ENCODE measurements at regions not wholly inside any gene's neighbourhood (a gene's known extent, or its start where the extent isn't known, plus 50 kb on each side); places are given as distances from the start of the nearest gene placed in this dataset.

- TF ChIP-seq, protein P1, sequence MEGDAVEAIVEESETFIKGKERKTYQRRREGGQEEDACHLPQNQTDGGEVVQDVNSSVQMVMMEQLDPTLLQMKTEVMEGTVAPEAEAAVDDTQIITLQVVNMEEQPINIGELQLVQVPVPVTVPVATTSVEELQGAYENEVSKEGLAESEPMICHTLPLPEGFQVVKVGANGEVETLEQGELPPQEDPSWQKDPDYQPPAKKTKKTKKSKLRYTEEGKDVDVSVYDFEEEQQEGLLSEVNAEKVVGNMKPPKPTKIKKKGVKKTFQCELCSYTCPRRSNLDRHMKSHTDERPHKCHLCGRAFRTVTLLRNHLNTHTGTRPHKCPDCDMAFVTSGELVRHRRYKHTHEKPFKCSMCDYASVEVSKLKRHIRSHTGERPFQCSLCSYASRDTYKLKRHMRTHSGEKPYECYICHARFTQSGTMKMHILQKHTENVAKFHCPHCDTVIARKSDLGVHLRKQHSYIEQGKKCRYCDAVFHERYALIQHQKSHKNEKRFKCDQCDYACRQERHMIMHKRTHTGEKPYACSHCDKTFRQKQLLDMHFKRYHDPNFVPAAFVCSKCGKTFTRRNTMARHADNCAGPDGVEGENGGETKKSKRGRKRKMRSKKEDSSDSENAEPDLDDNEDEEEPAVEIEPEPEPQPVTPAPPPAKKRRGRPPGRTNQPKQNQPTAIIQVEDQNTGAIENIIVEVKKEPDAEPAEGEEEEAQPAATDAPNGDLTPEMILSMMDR (IDR thresholded peaks at IDR 0.05; ENCODE audit: insufficient read depth, low read depth, low read length) = no peak
- TF ChIP-seq EZH2 (IDR thresholded peaks at IDR 0.05; ENCODE audit: insufficient read depth, low read length) = no peak
Observed at GRCh38 chr3:170797685-170798084, 72.3 kb downstream of the RPL22L1 start.
